ENCODE measurements at regions not wholly inside any gene's neighbourhood (a gene's known extent, or its start where the extent isn't known, plus 50 kb on each side); places are given as distances from the start of the nearest gene placed in this dataset.
A peak's percentile ranks its signal among the peaks of the same experiment; 100 is the strongest.

- no peak overlapping the region for H2BK5ac ChIP-seq (ENCODE audit: low read depth, low read length)
- H3K79me2 ChIP-seq (ENCODE audit: control insufficient read depth in 1 of 2, insufficient read depth in 2 of 2, low read length in 2 of 2) = no peaks in the 10 kb centered on the region
- no peak overlapping the region for H4K5ac ChIP-seq (ENCODE audit: insufficient read length, low read depth, low read length)
- H2AK5ac ChIP-seq (ENCODE audit: low read depth, low read length) = no peak overlapping the region
- H3K18ac ChIP-seq (ENCODE audit: extremely low read depth, low read length) = no peak overlapping the region
- H3K23ac ChIP-seq (ENCODE audit: insufficient read length) = no peak overlapping the region
- POLR2A ChIA-PET (ENCODE audit: partially characterized antibody) = no interaction called here
- no peaks in the 10 kb centered on the region for H3K4me1 ChIP-seq (replicated peaks in 1 of 4; ENCODE audit: control insufficient read depth in 3 of 4, insufficient read depth in 4 of 4, low read length in 3 of 4)
- H2BK120ac ChIP-seq (replicated peaks; ENCODE audit: low read depth, low read length) = no peak overlapping the region
- 0 out of 2 replicates have a peak overlapping the region, but pooled peaks have one; percentile 33 for H2BK15ac ChIP-seq (ENCODE audit: low read length)
- CTCF ChIA-PET (ENCODE audit: partially characterized antibody) = no interaction called here
- no peaks in the 10 kb centered on the region for H3K79me1 ChIP-seq (ENCODE audit: low read depth, low read length)
- no peak overlapping the region for H3K14ac ChIP-seq (ENCODE audit: insufficient read length)
- H3K9me3 ChIP-seq (ENCODE audit: insufficient read depth in 2 of 2, low read depth in 1 of 2, low read length in 1 of 2) = peaks cover 5 to 9% of the 10 kb centered on the region in 2 experiments; a peak in 3 of 4 replicates
- H3K4me3 ChIP-seq (ENCODE audit: extremely low read depth in 1 of 4, insufficient read depth in 2 of 4, low read depth in 3 of 4, low read length in 4 of 4) = no peak overlapping the region
- H3K27me3 ChIP-seq (replicated peaks in 1 of 4; ENCODE audit: control insufficient read depth in 3 of 4, extremely low read depth in 1 of 4, insufficient read depth in 3 of 4, low read length in 3 of 4) = no peaks in the 10 kb centered on the region
- no peak overlapping the region for H3K27ac ChIP-seq (ENCODE audit: low read depth, low read length)
- 93% methylated on average over 2 of the region's 2 CpGs; no CpG with 5 or more reads in 1 of the 2 experiments for WGBS, 2 experiments (ENCODE audit: extremely low coverage in 1 of 2, insufficient coverage in 1 of 2, insufficient read length in 1 of 2, insufficient replicate concordance in 2 of 2, low coverage in 1 of 2, low lambda C conversion rate in 2 of 2, missing lambda C conversion rate in 1 of 2)
- H3K9ac ChIP-seq (replicated peaks in 1 of 4; ENCODE audit: extremely low read depth in 1 of 4, low read depth in 3 of 4, low read length in 3 of 4) = no peak overlapping the region
- H4K8ac ChIP-seq (ENCODE audit: extremely low read depth, insufficient read depth, low read length) = no peak overlapping the region
- DNase-seq (ENCODE audit: low read depth in 1 of 2, low spot score in 2 of 2) (no peak), FAIRE-seq (no peak)
- no peaks in the 10 kb centered on the region for H3K23me2 ChIP-seq (ENCODE audit: low read depth, low read length)
- H3K36me3 ChIP-seq (ENCODE audit: control insufficient read depth in 2 of 4, insufficient read depth in 4 of 4, low read length in 3 of 4) = no peaks in the 10 kb centered on the region
- H4K20me1 ChIP-seq (replicated peaks in 1 of 2; ENCODE audit: control insufficient read depth in 1 of 2, insufficient read depth in 2 of 2, low read length in 2 of 2) = no peaks in the 10 kb centered on the region
- no peak overlapping the region for H2BK20ac ChIP-seq (ENCODE audit: low read length)
- no peak overlapping the region for H2BK12ac ChIP-seq (ENCODE audit: low read depth, low read length)
- no peak overlapping the region for H3K4ac ChIP-seq (replicated peaks; ENCODE audit: insufficient read length, low read depth, low read length)
- H4K91ac ChIP-seq (replicated peaks; ENCODE audit: insufficient read length, low read length) = no peak overlapping the region
- H2AFZ ChIP-seq (ENCODE audit: low read length) = no peak overlapping the region
- no peak overlapping the region for H3K4me2 ChIP-seq (ENCODE audit: insufficient read depth in 1 of 2, low read depth in 2 of 2, low read length in 2 of 2)
- no peak overlapping the region for H3K56ac ChIP-seq (replicated peaks; ENCODE audit: insufficient read length, low read depth, low read length)
- TF ChIP-seq EZH2 (IDR thresholded peaks at IDR 0.05; ENCODE audit: low read depth, low read length, severe bottlenecking) (no peak), ASH2L (IDR thresholded peaks at IDR 0.05; ENCODE audit: low read length) (no peak), RAD21 (IDR thresholded peaks at IDR 0.05 in 1 of 2, conservative IDR thresholded peaks at IDR 0.05 in 1 of 2; ENCODE audit: low read depth in 2 of 2, low read length in 2 of 2) (no peak), CBX8 (IDR thresholded peaks at IDR 0.05; ENCODE audit: borderline replicate concordance, low read depth, low read length) (no peak), POLR2AphosphoS5 (IDR thresholded peaks at IDR 0.05; ENCODE audit: low read depth, low read length) (no peak), CEBPB (IDR thresholded peaks at IDR 0.05; ENCODE audit: low read depth, low read length) (no peak), TAF1 (IDR thresholded peaks at IDR 0.05; ENCODE audit: low read depth, low read length) (no peak)
These were observed 87.7 kb downstream of the TMPRSS5 start for GRCh38 chr11:113618360-113618759.

Data from H1 (cell line).